ENCODE measurements at regions not wholly inside any gene's neighbourhood (a gene's known extent, or its start where the extent isn't known, plus 50 kb on each side); places are given as distances from the start of the nearest gene placed in this dataset.

DNA sequence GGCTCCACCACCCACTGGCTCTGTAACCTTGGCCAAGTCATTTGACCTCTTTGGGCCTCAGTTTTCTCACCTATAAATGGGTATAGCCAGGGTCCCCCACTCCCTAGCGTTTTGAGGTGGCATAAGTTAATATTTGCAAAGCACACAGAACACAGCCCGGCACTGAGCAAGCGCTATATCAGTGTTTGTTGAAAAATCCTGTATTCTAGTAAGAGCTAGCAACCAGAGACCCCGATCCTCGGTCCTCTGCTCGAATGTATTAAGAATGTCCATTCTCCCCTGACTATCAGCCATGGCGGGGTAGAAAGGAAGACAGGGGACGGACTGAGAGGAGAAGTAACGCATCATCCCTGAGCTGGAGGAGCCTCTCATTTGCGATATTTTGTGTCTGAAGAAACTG is 131.2 kb downstream of the IRF8 start:
- Mint-ChIP-seq H3K27ac (no peak overlapping the region), H3K9me3 (peaks cover 7% of the 10 kb centered on the region), H3K4me3 (no peak overlapping the region), H3K36me3 (peaks cover 3% of the 10 kb centered on the region), H3K27me3 (peaks cover 31% of the 10 kb centered on the region), H3K4me1 (peaks cover 2% of the 10 kb centered on the region)
- no peak for DNase-seq (ENCODE audit: low spot score in 2 of 2)
- ATAC-seq (ENCODE audit: low read depth): no peak

DNA sequence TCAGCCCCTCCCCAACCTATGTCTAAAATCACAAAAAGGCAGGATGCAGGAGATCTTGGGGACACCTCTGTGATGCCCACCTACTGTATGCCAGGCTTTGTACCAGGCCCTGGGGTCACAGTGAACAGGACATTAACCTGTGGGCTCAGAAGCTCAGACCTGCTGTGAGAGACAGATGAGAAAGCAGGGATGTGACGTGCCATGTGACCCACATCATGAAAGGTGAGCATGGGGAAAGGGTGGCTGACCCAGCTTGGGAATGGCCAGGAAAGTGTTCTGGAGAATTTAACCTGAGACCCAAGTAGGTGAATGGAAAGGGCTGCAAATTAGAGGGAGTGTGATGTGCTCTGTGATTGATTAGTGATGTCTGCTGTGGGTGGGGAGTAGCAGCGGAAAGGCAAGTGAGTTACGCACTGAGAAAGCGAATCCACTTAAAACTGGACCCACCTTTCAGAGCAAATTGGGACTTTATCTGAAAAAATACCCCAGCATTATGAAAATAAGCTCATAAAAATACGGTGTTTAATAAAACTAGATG is 132.2 kb downstream of the IRF8 start:
- no peak for ATAC-seq (ENCODE audit: low read depth)
- Mint-ChIP-seq H3K9me3 (peaks cover 4% of the 10 kb centered on the region), H3K36me3 (no peaks in the 10 kb centered on the region), H3K4me3 (no peak overlapping the region), H3K27me3 (peaks cover 24% of the 10 kb centered on the region), H3K27ac (no peak overlapping the region), H3K4me1 (no peaks in the 10 kb centered on the region)
- DNase-seq (ENCODE audit: low spot score in 2 of 2): no peak

DNA sequence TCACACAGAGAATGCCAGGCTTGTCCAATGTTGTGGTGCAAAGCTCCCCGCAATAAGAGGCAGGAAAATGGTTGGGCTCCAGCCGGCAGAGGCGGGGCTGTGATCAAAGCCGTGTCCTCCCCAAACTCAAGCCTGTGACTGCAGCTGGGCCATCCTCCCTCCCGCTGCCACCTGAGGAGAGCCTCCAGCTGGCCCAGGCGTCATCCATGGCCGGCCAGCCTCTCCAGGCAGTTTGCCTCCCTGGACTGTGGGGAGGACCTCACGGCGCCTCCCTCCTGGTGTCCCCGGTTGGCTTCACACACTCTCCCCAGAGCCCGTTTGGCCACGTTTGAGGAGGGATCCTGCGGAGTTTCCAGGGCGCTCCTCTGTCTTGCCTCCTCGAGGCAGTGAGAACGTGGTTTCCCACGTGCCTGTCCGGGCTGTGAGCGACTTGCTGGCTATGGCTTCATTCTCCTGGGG is 134.1 kb downstream of the IRF8 start:
- Mint-ChIP-seq H3K4me3 (no peak overlapping the region), H3K4me1 (no peaks in the 10 kb centered on the region), H3K9me3 (peaks cover under 1% of the 10 kb centered on the region), H3K27me3 (peaks cover 19% of the 10 kb centered on the region), H3K27ac (no peak overlapping the region), H3K36me3 (no peaks in the 10 kb centered on the region)
- ATAC-seq (ENCODE audit: low read depth) (no peak), DNase-seq (ENCODE audit: low spot score in 2 of 2) (no peak)

DNA sequence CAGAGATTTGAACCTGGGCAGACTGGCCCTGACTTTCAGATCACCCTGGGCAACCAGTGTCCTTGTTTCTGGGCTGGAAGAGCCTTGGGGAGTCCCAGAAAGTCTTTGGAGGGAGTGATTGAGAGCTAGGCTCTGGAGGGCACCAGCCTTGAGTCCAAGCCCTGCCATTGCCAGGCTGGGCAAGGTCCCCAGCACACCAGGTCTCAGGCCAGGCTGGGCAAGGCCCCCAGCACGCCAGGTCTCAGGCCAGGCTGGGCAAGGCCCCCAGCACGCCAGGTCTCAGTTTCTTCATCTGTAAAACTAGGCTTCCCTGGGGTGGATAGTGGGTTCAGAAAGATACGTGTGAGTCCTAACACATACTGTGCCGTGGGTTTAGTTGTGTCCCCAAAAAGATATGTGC is 135.0 kb downstream of the IRF8 start:
- Mint-ChIP-seq H3K36me3 (no peaks in the 10 kb centered on the region), H3K27ac (no peak overlapping the region), H3K4me3 (no peak overlapping the region), H3K4me1 (no peaks in the 10 kb centered on the region), H3K9me3 (no peaks in the 10 kb centered on the region), H3K27me3 (peaks cover 14% of the 10 kb centered on the region)
- no peak for DNase-seq (ENCODE audit: low spot score in 2 of 2)
- no peak for ATAC-seq (ENCODE audit: low read depth)

DNA sequence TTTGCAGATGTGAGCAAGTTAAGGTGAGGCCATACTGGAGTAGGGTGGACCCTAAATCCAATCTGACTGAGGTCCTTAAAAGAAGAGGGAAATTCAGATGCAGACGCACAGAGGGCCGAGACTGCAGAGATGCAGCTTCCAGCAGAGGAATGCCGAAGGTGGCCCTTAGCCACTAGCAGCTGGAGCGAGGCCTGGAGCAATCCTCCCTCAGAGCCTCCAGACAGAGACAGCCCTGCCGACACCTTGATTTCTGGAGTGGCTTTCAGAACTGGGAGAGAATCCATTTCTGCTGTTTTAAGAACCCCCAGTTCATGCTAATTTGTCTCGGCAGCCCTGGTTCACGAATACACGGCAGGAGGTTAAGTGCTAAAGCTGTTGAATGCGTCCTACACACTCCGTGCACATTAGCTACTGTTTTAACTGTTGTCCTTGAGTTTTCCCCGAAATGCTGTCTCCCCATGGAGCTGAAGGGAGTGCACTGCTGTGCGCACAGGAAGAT is 135.5 kb downstream of the IRF8 start:
- peaks cover 14% of the 10 kb centered on the region for H3K27me3 Mint-ChIP-seq
- no peaks in the 10 kb centered on the region for H3K4me1 Mint-ChIP-seq
- H3K27ac Mint-ChIP-seq: no peak overlapping the region
- ATAC-seq (ENCODE audit: low read depth) (no peak), DNase-seq (ENCODE audit: low spot score in 2 of 2) (no peak)
- H3K9me3 Mint-ChIP-seq: no peaks in the 10 kb centered on the region
- no peak overlapping the region for H3K4me3 Mint-ChIP-seq
- no peaks in the 10 kb centered on the region for H3K36me3 Mint-ChIP-seq

DNA sequence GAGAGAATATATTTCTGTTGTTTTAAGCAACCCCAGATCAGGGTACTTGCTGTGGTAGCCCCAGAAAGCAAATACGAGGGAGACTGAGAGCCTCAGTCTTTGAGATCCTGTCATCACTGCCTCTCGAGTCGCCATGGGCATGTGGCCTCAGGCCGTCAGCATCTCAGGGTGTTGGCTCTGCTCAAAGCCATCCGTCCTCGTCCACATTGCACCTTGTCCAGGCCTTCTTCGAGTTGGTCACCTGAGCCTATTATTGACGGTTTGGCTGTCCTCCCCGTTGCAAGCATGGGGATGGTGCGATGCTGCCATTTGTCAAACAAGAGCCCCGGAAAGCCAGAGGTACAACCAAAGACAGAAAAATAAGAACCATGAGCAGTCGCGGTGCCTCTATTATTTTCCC is 136.9 kb downstream of the IRF8 start:
- peaks cover 20% of the 10 kb centered on the region for H3K27me3 Mint-ChIP-seq
- H3K27ac Mint-ChIP-seq: no peak overlapping the region

DNA sequence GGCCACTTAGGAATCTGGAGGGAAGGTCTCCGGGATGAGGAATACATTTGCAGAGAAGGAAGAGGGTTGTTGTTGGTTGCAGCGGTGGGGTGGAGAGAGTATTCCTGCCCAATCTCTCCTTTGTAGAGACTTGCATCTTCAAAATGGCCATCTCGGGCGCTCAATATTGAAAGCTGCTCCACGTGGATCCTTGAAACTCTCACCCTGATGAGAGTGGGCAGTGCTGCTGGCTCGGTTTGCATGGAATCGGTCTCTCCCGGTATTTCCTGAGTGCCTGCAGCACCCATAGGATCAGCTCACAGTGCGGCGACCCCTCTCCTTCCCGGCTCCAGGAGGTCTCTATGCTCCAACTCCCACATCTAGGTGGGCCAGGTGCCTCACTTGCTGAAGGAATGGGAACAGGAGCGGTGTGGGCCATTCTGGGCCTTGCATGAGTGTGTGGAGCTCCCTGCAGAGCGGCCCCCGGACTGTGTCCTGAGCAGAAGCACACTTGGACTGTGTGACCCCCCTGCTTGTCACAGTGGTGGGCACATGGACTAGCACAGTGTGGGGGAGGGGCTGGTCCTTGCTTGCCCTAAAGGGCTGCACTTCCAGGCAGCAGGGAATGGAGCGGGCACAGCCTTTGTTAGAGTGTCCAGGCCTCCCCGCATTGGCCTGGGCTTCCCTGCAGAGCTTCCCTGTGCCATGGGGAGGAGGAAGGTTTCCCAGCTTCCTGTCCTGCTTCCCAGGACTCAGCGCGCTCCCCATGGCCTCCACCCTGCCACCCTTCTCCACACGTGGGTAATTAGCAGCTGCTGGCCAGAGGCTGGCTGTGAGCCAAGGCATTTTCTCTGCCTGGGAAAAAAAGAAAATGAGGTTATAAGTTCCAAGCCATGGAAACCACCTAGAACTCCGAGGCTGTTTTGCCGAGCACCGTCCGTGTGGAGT is 139.3 kb downstream of the IRF8 start:
- Mint-ChIP-seq H3K27ac (no peak overlapping the region), H3K4me3 (no peak overlapping the region), H3K4me1 (no peaks in the 10 kb centered on the region), H3K36me3 (no peaks in the 10 kb centered on the region), H3K9me3 (no peaks in the 10 kb centered on the region), H3K27me3 (peaks cover 18% of the 10 kb centered on the region)
- ATAC-seq (ENCODE audit: low read depth): no peak
- DNase-seq (ENCODE audit: low spot score in 2 of 2): no peak

More for the DNA sequence above, 136.9 kb downstream of the IRF8 start:
- Mint-ChIP-seq H3K9me3 (no peaks in the 10 kb centered on the region), H3K4me1 (no peaks in the 10 kb centered on the region), H3K36me3 (no peaks in the 10 kb centered on the region), H3K4me3 (no peak overlapping the region)
- DNase-seq (ENCODE audit: low spot score in 2 of 2): no peak
- ATAC-seq (ENCODE audit: low read depth): no peak

DNA sequence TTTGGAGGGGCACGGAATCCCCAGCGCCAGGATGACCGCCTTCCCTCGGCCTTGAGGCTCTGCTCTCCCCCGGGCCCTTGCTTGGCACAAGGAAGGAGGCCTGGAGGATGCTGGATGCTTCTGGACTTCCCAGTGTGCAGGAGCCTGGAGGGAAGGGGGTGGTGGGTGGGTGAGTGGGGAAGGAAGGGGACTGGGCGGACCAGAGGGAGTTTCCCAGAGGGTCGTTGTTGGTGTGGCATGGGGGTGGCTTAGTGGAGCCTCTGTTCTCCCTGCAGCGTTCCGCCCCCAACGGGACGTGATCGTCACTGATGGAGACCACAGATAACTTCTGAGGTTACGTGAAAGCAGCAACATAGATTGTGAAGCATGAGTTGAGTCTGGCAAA is 140.0 kb downstream of the IRF8 start:
- no peak for DNase-seq (ENCODE audit: low spot score in 2 of 2)
- no peaks in the 10 kb centered on the region for H3K9me3 Mint-ChIP-seq
- peaks cover 20% of the 10 kb centered on the region for H3K27me3 Mint-ChIP-seq
- H3K27ac Mint-ChIP-seq: no peak overlapping the region
- ATAC-seq (ENCODE audit: low read depth): no peak
- H3K4me3 Mint-ChIP-seq: no peak overlapping the region
- no peaks in the 10 kb centered on the region for H3K4me1 Mint-ChIP-seq
- no peaks in the 10 kb centered on the region for H3K36me3 Mint-ChIP-seq

DNA sequence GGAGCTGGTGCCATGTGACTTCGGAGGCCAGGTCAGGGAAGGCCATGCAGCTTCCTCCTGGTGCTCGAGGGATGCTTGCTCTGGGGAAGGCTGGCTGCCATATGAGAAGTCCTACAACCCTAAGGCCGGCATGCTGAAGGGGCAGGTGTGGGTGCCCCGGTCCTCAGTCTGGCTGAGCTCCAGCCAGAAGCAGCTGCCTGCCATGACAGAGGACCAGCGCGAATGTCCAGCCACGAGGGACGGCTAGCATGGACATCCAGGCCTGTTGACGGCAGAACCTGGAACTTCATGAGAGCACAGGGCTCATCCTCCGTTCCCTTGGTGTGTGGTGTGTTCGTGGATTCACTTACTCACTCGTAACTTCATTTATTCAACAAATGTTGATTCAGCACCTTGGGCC is 140.6 kb downstream of the IRF8 start:
- DNase-seq (ENCODE audit: low spot score in 2 of 2): no peak
- peaks cover 19% of the 10 kb centered on the region for H3K27me3 Mint-ChIP-seq
- no peak overlapping the region for H3K4me3 Mint-ChIP-seq
- H3K36me3 Mint-ChIP-seq: no peaks in the 10 kb centered on the region
- H3K4me1 Mint-ChIP-seq: peaks cover 3% of the 10 kb centered on the region
- H3K27ac Mint-ChIP-seq: no peak overlapping the region
- ATAC-seq (ENCODE audit: low read depth): no peak
- H3K9me3 Mint-ChIP-seq: no peaks in the 10 kb centered on the region

DNA sequence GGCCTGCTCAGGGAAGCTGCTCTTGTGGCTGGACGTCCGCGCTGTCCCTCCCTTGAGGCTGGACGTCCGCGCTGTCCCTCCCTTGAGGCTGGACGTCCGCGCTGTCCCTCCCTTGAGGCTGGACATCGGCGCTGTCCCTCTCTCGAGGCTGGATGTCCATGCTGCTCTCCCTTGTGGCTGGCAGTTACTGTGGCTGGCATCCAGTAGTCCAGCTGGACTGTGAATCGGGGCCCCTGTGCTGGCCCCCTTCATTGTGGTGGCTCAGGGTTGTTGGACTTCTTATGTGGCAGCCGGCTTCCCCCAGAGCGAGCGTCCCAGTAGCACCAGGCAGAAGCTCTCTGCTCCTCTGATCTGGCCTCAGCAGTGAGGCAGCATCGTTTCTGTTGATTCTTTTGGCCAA is 141.5 kb downstream of the IRF8 start:
- no peak for ATAC-seq (ENCODE audit: low read depth)
- Mint-ChIP-seq H3K27me3 (peaks cover 16% of the 10 kb centered on the region), H3K4me3 (no peak overlapping the region), H3K36me3 (no peaks in the 10 kb centered on the region), H3K9me3 (no peaks in the 10 kb centered on the region), H3K4me1 (peaks cover 8% of the 10 kb centered on the region), H3K27ac (no peak overlapping the region)
- DNase-seq (ENCODE audit: low spot score in 2 of 2): no peak

DNA sequence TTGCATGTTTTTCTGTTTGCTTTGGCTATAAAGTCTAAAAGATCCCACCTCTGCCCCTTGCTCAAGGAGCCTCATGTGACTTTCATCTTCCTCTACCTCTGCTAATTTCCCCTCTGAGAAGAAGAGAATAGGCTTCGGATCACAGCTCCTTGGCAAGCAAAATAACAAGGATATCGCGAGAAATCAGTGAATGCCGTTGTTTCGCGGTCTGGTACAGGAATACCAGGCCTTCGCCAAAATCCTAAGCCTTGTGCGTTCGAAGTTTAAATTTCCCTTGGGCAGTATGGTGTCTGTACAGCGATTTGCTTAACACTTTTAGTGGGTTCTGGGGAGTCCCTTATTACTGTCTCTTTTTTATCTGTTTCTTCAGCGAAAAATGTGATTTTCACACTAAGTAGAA is 142.3 kb downstream of the IRF8 start:
- peaks cover 18% of the 10 kb centered on the region for H3K27me3 Mint-ChIP-seq
- DNase-seq (ENCODE audit: low spot score in 2 of 2) (no peak), ATAC-seq (ENCODE audit: low read depth) (no peak)
- H3K4me1 Mint-ChIP-seq: peaks cover 8% of the 10 kb centered on the region
- H3K36me3 Mint-ChIP-seq: no peaks in the 10 kb centered on the region
- no peaks in the 10 kb centered on the region for H3K9me3 Mint-ChIP-seq
- no peak overlapping the region for H3K4me3 Mint-ChIP-seq
- no peak overlapping the region for H3K27ac Mint-ChIP-seq

DNA sequence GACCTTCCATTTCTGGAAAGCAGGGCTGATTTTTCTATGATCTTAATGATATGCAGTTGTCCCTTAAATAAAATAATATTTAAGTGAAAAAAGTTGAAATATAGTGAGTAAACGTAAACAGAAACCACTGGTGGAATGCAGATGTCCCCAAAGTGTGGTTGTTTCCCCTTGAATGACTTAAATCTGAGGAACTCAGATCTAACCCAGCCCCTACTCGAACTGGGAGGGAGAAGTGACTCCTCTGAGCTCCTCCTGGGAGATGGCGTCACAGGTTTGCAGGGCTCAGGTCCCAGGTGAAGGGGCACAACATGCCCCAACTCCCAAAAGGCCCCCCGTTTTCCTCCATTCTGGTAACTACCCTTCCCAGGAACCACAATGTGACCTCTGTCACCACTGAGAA is 142.8 kb downstream of the IRF8 start:
- Mint-ChIP-seq H3K9me3 (no peaks in the 10 kb centered on the region), H3K36me3 (no peaks in the 10 kb centered on the region), H3K4me1 (peaks cover 8% of the 10 kb centered on the region), H3K27me3 (peaks cover 21% of the 10 kb centered on the region), H3K27ac (no peak overlapping the region), H3K4me3 (no peak overlapping the region)
- DNase-seq (ENCODE audit: low spot score in 2 of 2): no peak
- peak; percentile 42 for ATAC-seq (ENCODE audit: low read depth)

DNA sequence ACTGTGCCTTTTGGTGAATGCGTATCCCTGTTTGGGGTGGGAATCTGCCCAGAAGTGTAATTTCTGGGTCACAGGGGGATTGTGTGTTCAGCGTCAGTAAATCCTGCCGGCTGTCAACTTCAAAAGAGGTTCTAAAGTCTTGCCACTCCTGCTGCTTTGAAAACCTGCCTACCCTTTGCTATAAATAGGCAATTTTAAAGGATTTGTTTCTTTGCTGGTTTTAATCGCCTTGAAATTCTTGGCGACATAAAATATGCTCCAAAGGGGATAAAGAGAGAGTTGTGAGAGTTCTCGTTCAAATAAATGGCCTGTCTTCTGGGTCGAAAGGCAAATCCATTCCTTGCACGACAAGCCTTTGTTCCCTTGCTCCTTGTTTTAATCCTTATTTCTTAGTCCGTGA is 143.4 kb downstream of the IRF8 start:
- H3K9me3 Mint-ChIP-seq: no peaks in the 10 kb centered on the region
- no peak overlapping the region for H3K4me3 Mint-ChIP-seq
- peaks cover 25% of the 10 kb centered on the region for H3K27me3 Mint-ChIP-seq
- DNase-seq (ENCODE audit: low spot score in 2 of 2): no peak
- no peak for ATAC-seq (ENCODE audit: low read depth)
- H3K36me3 Mint-ChIP-seq: no peaks in the 10 kb centered on the region
- no peak overlapping the region for H3K27ac Mint-ChIP-seq
- H3K4me1 Mint-ChIP-seq: peaks cover 8% of the 10 kb centered on the region

DNA sequence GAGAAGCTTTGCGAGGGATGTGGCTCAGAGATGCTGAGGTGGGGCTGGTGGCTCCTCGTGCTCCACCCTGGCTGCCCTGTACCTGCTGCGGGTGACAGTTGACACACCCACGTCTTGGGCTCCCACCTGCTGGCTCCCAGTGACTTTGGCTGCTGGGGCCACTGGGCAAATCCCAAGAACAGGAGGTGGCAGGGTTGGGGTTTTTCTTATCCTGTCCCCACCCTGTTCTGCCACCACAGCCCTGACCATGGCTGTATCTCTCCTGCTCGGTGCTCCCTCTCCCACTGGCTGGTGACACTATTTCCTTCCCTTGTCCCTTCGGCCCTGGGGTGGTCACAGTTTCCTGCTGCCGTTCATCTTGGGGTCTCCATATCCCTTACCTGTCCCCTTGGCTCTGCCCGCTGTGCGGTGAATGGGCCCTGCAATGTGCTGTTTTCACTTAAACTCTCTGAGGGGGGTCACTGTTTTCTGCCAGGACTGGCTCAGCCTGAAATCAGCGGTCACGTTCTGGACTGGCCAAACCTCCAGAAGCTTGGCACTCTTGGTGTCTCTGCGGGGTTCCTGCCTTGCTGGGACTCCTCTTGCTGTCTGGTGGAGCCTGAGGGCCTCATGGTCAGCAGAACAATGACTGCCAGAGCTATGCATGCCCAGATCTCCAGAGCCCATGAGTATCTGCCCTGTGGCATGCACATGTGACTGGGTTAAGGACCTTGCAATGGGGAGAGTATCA is 144.2 kb downstream of the IRF8 start:
- H3K27me3 Mint-ChIP-seq: peaks cover 31% of the 10 kb centered on the region
- no peaks in the 10 kb centered on the region for H3K36me3 Mint-ChIP-seq
- ATAC-seq (ENCODE audit: low read depth) (no peak), DNase-seq (ENCODE audit: low spot score in 2 of 2) (no peak)
- H3K27ac Mint-ChIP-seq: no peak overlapping the region
- peaks cover 10% of the 10 kb centered on the region for H3K4me1 Mint-ChIP-seq
- no peak overlapping the region for H3K4me3 Mint-ChIP-seq
- H3K9me3 Mint-ChIP-seq: no peaks in the 10 kb centered on the region

Measured in memory B cell (primary cell).